ENCODE measurements at regions not wholly inside any gene's neighbourhood (a gene's known extent, or its start where the extent isn't known, plus 50 kb on each side); places are given as distances from the start of the nearest gene placed in this dataset.

- Histone ChIP-seq H2AFZ (ENCODE audit: low read depth) (no peak overlapping the region), H3K4me1 (ENCODE audit: low read depth, poor library complexity, severe bottlenecking) (no peaks in the 10 kb centered on the region), H3K4me3 (IDR thresholded peaks at IDR 0.05; ENCODE audit: insufficient read depth, low read depth, low read length) (no peak overlapping the region), H3K4me2 (no peak overlapping the region), H3K79me2 (ENCODE audit: insufficient read depth, low read depth) (no peaks in the 10 kb centered on the region), H4K20me1 (ENCODE audit: insufficient read depth) (no peaks in the 10 kb centered on the region), H3K27ac (no peak overlapping the region), H3K36me3 (ENCODE audit: insufficient read depth) (no peaks in the 10 kb centered on the region), H3K9ac (no peak overlapping the region), H3K27me3 (ENCODE audit: insufficient read depth, low read depth) (no peaks in the 10 kb centered on the region)
- no peak for TF ChIP-seq CTCF (conservative IDR thresholded peaks at IDR 0.05; ENCODE audit: low read depth, low read length)
Measured at GRCh38 chr3:30966896-30967295, 72.4 kb upstream of the GADL1 start.

GRCh38 chr3:30970183-30970582, 75.7 kb upstream of the GADL1 start:
- no peak overlapping the region for H2AFZ ChIP-seq (ENCODE audit: low read depth)
- H3K36me3 ChIP-seq (ENCODE audit: insufficient read depth), result no peaks in the 10 kb centered on the region
- H3K4me3 ChIP-seq (IDR thresholded peaks at IDR 0.05; ENCODE audit: insufficient read depth, low read depth, low read length), result no peak overlapping the region
- no peaks in the 10 kb centered on the region for H4K20me1 ChIP-seq (ENCODE audit: insufficient read depth)
- H3K27me3 ChIP-seq (ENCODE audit: insufficient read depth, low read depth), result no peaks in the 10 kb centered on the region
- no peaks in the 10 kb centered on the region for H3K4me1 ChIP-seq (ENCODE audit: low read depth, poor library complexity, severe bottlenecking)
- H3K79me2 ChIP-seq (ENCODE audit: insufficient read depth, low read depth), result no peaks in the 10 kb centered on the region
- H3K9ac ChIP-seq, result no peak overlapping the region
- no peak overlapping the region for H3K27ac ChIP-seq
- H3K4me2 ChIP-seq, result no peak overlapping the region
- no peak for TF ChIP-seq CTCF (conservative IDR thresholded peaks at IDR 0.05; ENCODE audit: low read depth, low read length)

- Histone ChIP-seq H2AFZ (ENCODE audit: low read depth) (no peak overlapping the region), H4K20me1 (ENCODE audit: insufficient read depth) (no peaks in the 10 kb centered on the region), H3K4me3 (IDR thresholded peaks at IDR 0.05; ENCODE audit: insufficient read depth, low read depth, low read length) (no peak overlapping the region), H3K4me1 (ENCODE audit: low read depth, poor library complexity, severe bottlenecking) (no peaks in the 10 kb centered on the region), H3K36me3 (ENCODE audit: insufficient read depth) (no peaks in the 10 kb centered on the region), H3K27ac (no peak overlapping the region), H3K4me2 (no peak overlapping the region), H3K27me3 (ENCODE audit: insufficient read depth, low read depth) (no peaks in the 10 kb centered on the region), H3K9ac (no peak overlapping the region), H3K79me2 (ENCODE audit: insufficient read depth, low read depth) (no peaks in the 10 kb centered on the region)
- TF ChIP-seq CTCF (conservative IDR thresholded peaks at IDR 0.05; ENCODE audit: low read depth, low read length), result no peak
Measured at GRCh38 chr3:30972449-30972848, 78.0 kb upstream of the GADL1 start.

- Histone ChIP-seq H3K27ac (no peak overlapping the region), H3K27me3 (ENCODE audit: insufficient read depth, low read depth) (no peaks in the 10 kb centered on the region), H3K4me1 (ENCODE audit: low read depth, poor library complexity, severe bottlenecking) (no peaks in the 10 kb centered on the region), H2AFZ (ENCODE audit: low read depth) (no peak overlapping the region), H3K9ac (no peak overlapping the region), H3K36me3 (ENCODE audit: insufficient read depth) (no peaks in the 10 kb centered on the region), H3K79me2 (ENCODE audit: insufficient read depth, low read depth) (no peaks in the 10 kb centered on the region), H3K4me2 (no peak overlapping the region), H4K20me1 (ENCODE audit: insufficient read depth) (no peaks in the 10 kb centered on the region), H3K4me3 (IDR thresholded peaks at IDR 0.05; ENCODE audit: insufficient read depth, low read depth, low read length) (no peak overlapping the region)
- TF ChIP-seq CTCF (conservative IDR thresholded peaks at IDR 0.05; ENCODE audit: low read depth, low read length), result no peak
Measured at GRCh38 chr3:30974071-30974470, 79.6 kb upstream of the GADL1 start.

- no peak overlapping the region for H3K9ac ChIP-seq
- H3K4me1 ChIP-seq (ENCODE audit: low read depth, poor library complexity, severe bottlenecking), result no peaks in the 10 kb centered on the region
- H3K4me2 ChIP-seq, result no peak overlapping the region
- no peaks in the 10 kb centered on the region for H3K27me3 ChIP-seq (ENCODE audit: insufficient read depth, low read depth)
- H2AFZ ChIP-seq (ENCODE audit: low read depth), result no peak overlapping the region
- no peaks in the 10 kb centered on the region for H3K36me3 ChIP-seq (ENCODE audit: insufficient read depth)
- H3K27ac ChIP-seq, result no peak overlapping the region
- H3K4me3 ChIP-seq (IDR thresholded peaks at IDR 0.05; ENCODE audit: insufficient read depth, low read depth, low read length), result no peak overlapping the region
- no peaks in the 10 kb centered on the region for H3K79me2 ChIP-seq (ENCODE audit: insufficient read depth, low read depth)
- H4K20me1 ChIP-seq (ENCODE audit: insufficient read depth), result no peaks in the 10 kb centered on the region
- TF ChIP-seq CTCF (conservative IDR thresholded peaks at IDR 0.05; ENCODE audit: low read depth, low read length), result no peak
Measured at GRCh38 chr3:30977592-30977991, 83.1 kb upstream of the GADL1 start.
